GM12874 (cell line): ENCODE measurements at regions not wholly inside any gene's neighbourhood (a gene's known extent, or its start where the extent isn't known, plus 50 kb on each side); places are given as distances from the start of the nearest gene placed in this dataset.

Experiments
- CTCF ChIP-seq: IDR thresholded peaks from 2 replicates; pipeline ENCODE4 v1.5.1; 2011; ENCODE audit warnings: low read depth, mild to moderate bottlenecking, control low read depth, low read length, moderate library complexity; ENCODE audit not compliant: insufficient read depth

DNA sequence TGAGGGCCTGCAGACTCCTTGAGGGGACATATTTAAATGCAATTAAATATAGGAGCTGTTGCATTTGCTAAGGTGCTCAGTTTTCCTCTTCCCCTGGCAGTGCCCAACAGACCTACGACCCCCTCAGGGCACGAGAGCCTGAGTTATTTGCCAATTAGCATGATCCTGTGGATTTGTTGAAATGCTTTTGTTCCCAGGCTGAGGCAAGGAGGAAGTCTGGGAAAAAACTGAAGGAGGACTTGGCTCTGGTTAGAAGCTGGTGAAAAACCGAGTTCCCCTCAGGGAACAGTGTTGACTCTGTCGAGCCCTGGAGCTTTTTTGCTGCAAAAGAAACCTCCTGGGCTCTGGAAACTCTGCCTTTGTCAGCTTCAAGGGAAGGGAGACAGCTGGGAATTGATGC is 103.6 kb upstream of the SHB start:
- TF ChIP-seq CTCF = no peak

- TF ChIP-seq CTCF = no peak
These were observed 102.9 kb upstream of the SHB start for GRCh38 chr9:38171926-38172325.

DNA sequence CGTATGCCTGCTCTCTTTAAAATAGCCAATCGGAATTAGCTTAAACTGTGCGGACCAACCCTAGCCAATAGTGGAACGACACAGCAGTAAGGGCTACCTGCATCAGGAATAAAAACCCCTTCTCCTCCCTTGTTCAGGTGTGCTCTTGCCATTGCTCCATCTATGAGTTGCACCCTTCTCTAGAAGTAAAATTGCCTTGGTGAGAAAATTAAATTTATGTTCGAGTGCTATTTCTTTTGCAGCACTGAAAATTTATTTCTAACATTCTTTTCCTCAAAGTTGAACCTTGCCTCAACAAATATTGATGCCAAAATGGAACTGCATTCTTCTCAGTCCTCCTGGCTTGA is 102.5 kb upstream of the SHB start:
- no peak for TF ChIP-seq CTCF

- no peak for TF ChIP-seq CTCF
These were observed 97.5 kb upstream of the SHB start for GRCh38 chr9:38166501-38166900.

DNA sequence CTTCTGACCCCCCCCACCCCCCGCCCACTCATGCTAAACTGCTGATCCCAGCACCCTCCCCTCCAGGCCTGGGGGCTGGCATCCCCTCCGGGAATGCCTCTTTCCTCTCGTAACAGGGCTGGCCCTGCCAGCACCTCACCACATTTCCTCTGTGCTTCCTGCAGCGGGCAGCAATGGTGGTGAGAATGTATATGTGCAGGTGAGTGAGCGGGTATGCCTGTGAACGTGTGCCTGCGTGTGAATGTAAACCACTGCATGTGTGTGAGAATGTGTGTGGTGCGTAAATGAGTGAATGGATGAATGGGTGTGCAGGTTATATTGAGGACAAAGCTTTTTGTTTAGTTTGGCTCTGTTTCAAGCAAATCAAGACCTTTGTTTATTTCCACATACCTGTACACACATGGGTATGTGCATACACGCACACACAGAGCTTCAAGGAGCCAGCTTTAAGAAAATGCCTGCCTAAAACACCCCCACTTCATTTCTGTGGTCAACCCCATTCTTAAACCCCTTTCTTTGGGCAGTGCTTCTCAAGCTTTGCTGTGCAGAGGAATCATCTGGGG is 95.7 kb upstream of the SHB start:
- no peak for TF ChIP-seq CTCF

DNA sequence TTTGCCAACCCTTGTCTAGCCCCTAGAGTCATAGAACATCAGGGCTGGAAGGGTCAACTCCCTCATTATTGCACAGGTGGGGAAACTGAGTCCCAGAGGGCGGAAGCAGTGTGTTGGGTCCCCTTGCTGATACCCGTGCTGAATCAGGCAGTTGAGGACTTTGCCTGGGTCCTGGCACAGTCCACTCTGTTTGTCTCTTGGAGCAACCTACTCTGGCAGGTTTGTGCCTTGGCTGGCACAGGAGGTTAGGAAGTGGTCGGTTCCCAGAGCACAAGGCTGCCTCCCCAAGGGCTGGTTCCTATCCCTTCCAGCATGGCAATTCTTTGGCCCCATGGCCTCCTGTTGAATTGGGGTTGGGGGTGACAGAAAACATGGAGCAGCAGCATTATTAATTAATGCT is 94.5 kb upstream of the SHB start:
- no peak for TF ChIP-seq CTCF

GRCh38 chr9:38162332-38163211 is 93.5 kb upstream of the SHB start:
- no peak for TF ChIP-seq CTCF
